GM10248 (cell line): ENCODE measurements at regions not wholly inside any gene's neighbourhood (a gene's known extent, or its start where the extent isn't known, plus 50 kb on each side); places are given as distances from the start of the nearest gene placed in this dataset.

Experiments
- CTCF ChIA-PET: fragments of 300-600 bp; sonication (Branson Sonifier 250); formaldehyde crosslinking; extraction: SDS; loops from one replicate; lab custom pipeline; 2021; ENCODE audit warnings: antibody characterized with exemption; lab: Yijun Ruan, JAX
- POLR2A ChIA-PET: fragments of 350-650 bp; sonication (Branson Sonifier 250); formaldehyde crosslinking; extraction: SDS; loops from one replicate; lab custom pipeline; 2020; ENCODE audit warnings: antibody characterized with exemption; lab: Yijun Ruan, JAX
- DNase-seq: peaks from one replicate; pipeline ENCODE4 v3.0.0; 2012; ENCODE audit errors: extremely low spot score
- TF ChIP-seq, protein P1 (sequence below): IDR thresholded peaks from 2 replicates; pipeline ENCODE4 v1.5.1; 2012; ENCODE audit warnings: mild to moderate bottlenecking, low read depth; ENCODE audit errors: extremely low read depth, missing control alignments, control extremely low read depth

DNA sequence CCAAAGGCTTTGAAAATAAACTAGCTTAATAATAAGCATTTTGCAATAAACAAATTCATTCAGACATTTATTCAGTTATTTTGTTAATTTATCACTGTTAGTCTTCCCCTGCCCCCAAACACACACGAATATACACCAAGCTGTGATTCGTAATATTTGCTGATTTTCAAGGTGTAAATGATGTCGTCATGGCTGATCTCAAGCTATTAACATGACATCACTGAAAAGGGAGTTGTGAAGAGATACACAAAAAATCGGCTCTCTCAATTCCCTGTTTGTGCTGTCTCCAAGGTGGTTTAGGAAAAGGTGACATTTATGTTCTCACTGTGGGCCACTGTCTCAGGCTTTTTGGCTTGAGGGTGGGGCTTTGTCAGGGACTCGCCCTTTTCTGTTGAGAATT lies 413.3 kb downstream of the CDH9 start:
- ChIA-PET CTCF (interaction anchor here (0.9 to 1.5 kb wide), 2 partner anchors 11 to 15 kb away, joined by 3 read pairs; no protein-coding TSS in a partner anchor), POLR2A (no interaction called here)
- DNase-seq, result no peak
- TF ChIP-seq, protein P1, sequence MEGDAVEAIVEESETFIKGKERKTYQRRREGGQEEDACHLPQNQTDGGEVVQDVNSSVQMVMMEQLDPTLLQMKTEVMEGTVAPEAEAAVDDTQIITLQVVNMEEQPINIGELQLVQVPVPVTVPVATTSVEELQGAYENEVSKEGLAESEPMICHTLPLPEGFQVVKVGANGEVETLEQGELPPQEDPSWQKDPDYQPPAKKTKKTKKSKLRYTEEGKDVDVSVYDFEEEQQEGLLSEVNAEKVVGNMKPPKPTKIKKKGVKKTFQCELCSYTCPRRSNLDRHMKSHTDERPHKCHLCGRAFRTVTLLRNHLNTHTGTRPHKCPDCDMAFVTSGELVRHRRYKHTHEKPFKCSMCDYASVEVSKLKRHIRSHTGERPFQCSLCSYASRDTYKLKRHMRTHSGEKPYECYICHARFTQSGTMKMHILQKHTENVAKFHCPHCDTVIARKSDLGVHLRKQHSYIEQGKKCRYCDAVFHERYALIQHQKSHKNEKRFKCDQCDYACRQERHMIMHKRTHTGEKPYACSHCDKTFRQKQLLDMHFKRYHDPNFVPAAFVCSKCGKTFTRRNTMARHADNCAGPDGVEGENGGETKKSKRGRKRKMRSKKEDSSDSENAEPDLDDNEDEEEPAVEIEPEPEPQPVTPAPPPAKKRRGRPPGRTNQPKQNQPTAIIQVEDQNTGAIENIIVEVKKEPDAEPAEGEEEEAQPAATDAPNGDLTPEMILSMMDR, result no peak

DNA sequence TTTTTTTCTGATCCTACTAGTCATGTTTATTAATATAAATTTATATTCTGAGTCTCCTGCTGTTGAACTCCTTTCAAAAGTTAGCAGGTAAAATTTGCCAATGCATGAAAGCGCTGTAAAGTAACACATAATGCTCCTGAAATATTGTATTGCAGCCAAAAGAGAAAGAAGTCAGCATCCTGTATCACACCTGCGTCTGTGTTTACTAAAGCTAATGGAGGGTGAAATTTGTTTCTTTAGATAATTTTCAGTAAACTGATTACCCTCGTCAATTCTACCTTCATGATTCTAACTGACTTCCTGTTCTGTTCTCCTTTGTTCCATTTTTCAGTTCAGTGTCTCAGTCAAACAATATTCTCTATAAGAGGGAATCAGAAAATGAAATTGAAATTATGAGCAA lies 415.4 kb downstream of the CDH9 start:
- TF ChIP-seq, protein P1, result no peak
- ChIA-PET CTCF (no interaction called here), POLR2A (no interaction called here)
- DNase-seq, result no peak

DNA sequence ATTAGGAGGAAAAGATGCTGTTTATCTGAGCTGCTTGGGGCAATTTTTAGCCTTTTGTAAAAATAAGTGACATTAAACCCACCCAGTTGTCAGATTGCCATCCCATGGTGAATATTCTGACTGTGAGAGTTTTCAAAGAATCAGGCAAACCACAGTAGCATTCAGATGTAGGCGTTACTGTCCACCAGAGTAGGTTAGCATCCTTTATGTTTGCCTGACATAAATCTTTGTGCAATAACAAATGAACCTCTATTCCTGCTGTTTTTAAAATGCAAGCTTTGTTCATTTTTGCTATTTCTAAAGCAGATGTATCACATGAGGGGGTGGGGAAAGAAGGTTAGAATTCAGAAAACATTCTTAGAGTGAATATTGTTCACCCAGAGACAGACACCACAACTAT lies 427.8 kb downstream of the CDH9 start:
- no peak for DNase-seq
- ChIA-PET POLR2A (no interaction called here), CTCF (no interaction called here)
- TF ChIP-seq, protein P1, result no peak

DNA sequence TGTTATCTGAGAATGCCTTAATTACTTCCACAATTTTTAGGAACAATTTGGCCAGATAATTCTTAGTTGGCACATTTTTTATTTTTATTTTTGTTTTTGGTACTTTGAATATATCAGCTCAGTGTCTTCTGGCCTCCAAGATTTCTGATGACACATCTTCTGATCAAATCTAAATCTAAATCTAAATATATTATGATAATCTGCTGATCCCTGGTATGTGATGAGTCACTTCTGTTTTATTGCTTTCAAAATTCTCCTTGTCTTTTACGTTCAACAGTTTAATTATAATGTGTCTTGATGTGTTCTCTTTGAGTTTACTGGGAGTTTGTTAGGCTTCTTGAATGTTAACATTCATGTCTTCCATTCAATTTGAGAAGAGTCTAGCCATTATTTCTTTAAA lies 436.8 kb downstream of the CDH9 start:
- TF ChIP-seq, protein P1, result no peak
- ChIA-PET POLR2A (no interaction called here), CTCF (no interaction called here)

DNA sequence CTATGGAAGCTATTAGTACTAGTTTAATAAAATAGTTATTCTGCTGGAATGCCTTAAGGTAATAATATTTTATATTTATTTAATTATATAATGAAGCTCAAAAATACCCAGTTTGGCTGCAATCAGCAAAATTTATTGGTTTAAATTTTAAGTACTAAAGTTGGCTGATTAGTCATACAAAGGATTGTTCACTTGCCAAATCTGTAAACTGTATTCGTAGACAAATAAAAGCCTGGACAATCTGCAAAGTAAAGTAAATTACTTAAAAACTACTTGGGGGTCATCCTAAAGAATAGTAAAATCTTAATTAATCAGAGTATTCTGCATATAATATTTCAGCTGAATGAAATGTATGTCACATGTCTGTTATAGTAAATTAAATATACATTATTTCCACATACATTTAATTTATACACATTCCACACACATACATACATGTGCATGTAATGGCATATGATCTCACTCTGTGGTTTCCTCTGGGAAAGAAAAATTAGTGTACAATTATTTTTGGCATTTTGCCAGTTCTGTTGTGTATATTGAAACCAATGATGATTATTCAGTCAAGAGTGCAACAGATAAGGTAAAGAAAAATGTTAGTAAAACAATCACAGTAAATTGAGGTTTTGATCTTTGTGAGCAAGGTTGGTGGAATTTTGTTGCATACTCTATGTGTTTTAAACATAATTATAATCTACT lies 455.9 kb downstream of the CDH9 start:
- CTCF ChIA-PET, result no interaction called here
- TF ChIP-seq, protein P1, result no peak
- POLR2A ChIA-PET, result no interaction called here
- no peak for DNase-seq

More for the DNA sequence above, 436.8 kb downstream of the CDH9 start:
- DNase-seq, result no peak

DNA sequence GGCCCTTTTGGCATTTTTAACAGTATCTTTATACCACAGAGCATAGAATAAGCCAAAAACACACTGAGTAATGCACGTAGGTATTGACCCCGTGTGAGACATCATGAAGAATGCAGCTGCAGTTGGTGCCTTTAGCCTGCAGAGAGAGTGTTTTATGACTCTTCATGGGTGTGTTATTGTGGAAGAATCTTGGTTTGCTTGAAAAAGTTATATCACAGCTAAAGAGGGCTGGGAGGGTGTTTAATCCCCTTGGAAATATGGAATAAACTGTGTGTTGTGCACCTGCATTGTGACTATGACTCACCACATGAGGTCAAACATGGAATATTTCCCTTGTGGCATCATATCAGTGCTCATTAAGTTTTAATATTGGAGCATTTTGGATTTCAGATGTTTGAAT lies 458.7 kb downstream of the CDH9 start:
- POLR2A ChIA-PET, result no interaction called here
- CTCF ChIA-PET, result no interaction called here
- TF ChIP-seq, protein P1, result no peak
- no peak for DNase-seq
